Forelimb muscle (tissue), 1 donor: ENCODE measurements at regions not wholly inside any gene's neighbourhood (a gene's known extent, or its start where the extent isn't known, plus 50 kb on each side); places are given as distances from the start of the nearest gene placed in this dataset.

Source experiments
- DNase-seq: peaks from one replicate; pipeline ENCODE4 v3.0.0-alpha.2; 2013; ENCODE audit warnings: low read depth

- DNase-seq, result no peak
Measured at GRCh38 chr6:113451049-113451448, 406.1 kb upstream of the MARCKS start.

- no peak for DNase-seq
Measured at GRCh38 chr6:113457198-113457597, 399.9 kb upstream of the MARCKS start.

- no peak for DNase-seq
Measured at GRCh38 chr6:113457751-113458150, 399.4 kb upstream of the MARCKS start.

GRCh38 chr6:113458368-113459010, 398.7 kb upstream of the MARCKS start:
- no peak for DNase-seq

GRCh38 chr6:113461153-113461932, 395.8 kb upstream of the MARCKS start:
- peak; percentile 26 for DNase-seq

- DNase-seq, result no peak
Measured at GRCh38 chr6:113464536-113464935, 392.6 kb upstream of the MARCKS start.

- no peak for DNase-seq
Measured at GRCh38 chr6:113464960-113465359, 392.2 kb upstream of the MARCKS start.

GRCh38 chr6:113466526-113466925, 390.6 kb upstream of the MARCKS start:
- no peak for DNase-seq

- no peak for DNase-seq
Measured at GRCh38 chr6:113475392-113475791, 381.8 kb upstream of the MARCKS start.

GRCh38 chr6:113476937-113477839, 380.0 kb upstream of the MARCKS start:
- no peak for DNase-seq

- DNase-seq, result no peak
Measured at GRCh38 chr6:113480616-113481015, 376.5 kb upstream of the MARCKS start.

- DNase-seq, result no peak
Measured at GRCh38 chr6:113481458-113481857, 375.7 kb upstream of the MARCKS start.

- DNase-seq, result no peak
Measured at GRCh38 chr6:113481910-113482309, 375.2 kb upstream of the MARCKS start.

GRCh38 chr6:113482771-113483170, 374.4 kb upstream of the MARCKS start:
- no peak for DNase-seq

GRCh38 chr6:113486199-113486598, 370.9 kb upstream of the MARCKS start:
- no peak for DNase-seq

- no peak for DNase-seq
Measured at GRCh38 chr6:113487489-113488058, 369.6 kb upstream of the MARCKS start.

- no peak for DNase-seq
Measured at GRCh38 chr6:113488061-113488460, 369.1 kb upstream of the MARCKS start.

GRCh38 chr6:113488812-113489685, 368.1 kb upstream of the MARCKS start:
- DNase-seq, result no peak

GRCh38 chr6:113489952-113490746, 367.0 kb upstream of the MARCKS start:
- DNase-seq, result no peak

GRCh38 chr6:113491376-113491775, 365.8 kb upstream of the MARCKS start:
- no peak for DNase-seq
